ENCODE measurements at regions not wholly inside any gene's neighbourhood (a gene's known extent, or its start where the extent isn't known, plus 50 kb on each side); places are given as distances from the start of the nearest gene placed in this dataset.
A peak's percentile ranks its signal among the peaks of the same experiment; 100 is the strongest.
"Not testable (repeated sequence)": the region's sequence is repeated elsewhere in the genome, so short reads cannot be mapped to it uniquely, and the experiment has no call there.

DNA sequence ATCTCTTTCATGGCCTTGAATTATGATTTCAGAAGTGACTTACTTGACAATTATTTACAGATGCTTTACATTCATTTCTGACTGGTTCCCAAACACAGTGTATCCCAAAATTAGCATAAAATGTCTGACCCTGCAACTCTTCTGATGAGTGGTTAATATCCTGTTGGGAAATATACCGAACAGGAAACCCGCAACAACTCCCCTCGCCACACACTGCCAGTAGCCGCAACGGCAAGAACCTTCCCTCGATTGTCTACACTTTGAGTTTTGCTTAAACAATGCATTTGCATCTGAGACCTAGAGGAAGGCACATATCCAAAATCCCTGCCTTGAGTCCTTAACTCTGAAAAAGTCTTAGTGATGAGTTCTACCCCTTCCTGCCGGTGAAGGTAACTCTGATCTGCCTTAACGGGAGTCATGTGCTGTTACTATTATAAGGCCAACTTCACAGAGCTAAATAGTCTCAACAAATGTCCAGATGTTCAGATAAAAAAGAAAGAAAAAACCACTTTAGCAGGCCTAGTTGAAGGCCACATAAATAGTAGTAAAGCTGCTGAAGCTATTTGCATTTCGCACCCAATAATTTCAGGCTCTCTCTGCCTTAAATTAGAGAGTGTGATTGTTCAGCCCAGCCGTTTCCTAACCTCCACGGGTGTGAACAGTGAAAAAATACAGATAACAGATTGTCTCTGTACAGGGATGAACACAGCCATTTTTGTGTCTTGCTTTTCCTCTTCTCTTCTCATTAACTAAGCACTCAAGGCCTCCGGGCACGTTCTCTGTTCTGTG is 321.1 kb downstream of the HS3ST3B1 start:
- DNase-seq (ENCODE audit: low spot score), result no peak

DNA sequence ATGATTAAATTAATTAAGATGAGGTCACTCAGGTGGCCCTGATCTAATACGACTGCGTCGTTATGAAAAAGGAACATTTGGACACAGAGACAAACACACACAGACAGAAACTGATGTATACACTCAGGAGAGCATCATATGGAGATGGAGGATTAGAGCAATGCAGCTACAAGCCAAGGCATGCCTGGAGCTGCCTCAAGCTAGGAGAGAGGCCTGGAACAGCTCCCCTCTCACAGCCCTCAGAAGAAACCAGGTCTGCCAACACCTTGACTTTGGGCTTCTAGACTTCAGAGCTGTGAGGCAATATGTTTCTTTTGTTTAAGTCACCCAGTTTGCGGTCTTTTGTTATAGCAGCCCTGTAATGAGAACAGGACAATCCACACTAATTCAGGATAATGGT is 318.9 kb downstream of the HS3ST3B1 start:
- DNase-seq (ENCODE audit: low spot score), result no peak

DNA sequence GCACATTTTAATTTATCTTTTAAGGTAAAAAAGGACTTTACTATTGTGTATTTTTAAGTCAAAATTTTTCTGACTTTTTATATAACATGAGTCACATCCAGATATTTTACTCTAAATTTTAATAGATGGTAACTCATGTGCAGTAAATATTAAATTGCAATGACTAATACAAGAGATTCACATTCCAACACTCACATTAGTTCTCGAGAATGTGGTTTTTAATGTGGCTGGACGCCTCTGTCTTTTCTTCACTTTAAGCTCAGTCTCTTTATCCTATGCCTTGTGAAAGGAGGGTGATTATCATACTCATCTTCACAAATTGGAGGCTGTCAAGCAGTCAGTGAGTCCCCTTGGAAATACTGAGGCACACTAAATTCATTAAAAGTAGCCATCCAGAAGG is 315.6 kb downstream of the HS3ST3B1 start:
- no peak for DNase-seq (ENCODE audit: low spot score)

DNA sequence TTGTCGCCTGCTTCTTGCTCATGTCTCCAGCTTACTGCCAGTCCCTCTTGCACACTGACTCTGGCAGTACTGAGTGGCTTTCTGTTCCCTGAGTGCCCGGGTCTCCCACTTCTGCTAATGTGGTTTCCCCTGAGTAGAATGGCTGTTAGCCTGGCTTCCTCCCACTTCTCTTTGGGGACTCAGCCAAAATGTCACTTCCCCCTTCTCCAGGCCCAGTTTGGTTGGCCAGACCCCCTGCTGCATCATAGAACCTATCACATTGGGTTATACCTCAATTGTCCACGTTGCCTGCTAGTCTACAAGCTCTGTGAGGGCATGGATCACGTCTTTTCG is 304.4 kb downstream of the HS3ST3B1 start:
- peak; percentile 81 for DNase-seq (ENCODE audit: low spot score)

DNA sequence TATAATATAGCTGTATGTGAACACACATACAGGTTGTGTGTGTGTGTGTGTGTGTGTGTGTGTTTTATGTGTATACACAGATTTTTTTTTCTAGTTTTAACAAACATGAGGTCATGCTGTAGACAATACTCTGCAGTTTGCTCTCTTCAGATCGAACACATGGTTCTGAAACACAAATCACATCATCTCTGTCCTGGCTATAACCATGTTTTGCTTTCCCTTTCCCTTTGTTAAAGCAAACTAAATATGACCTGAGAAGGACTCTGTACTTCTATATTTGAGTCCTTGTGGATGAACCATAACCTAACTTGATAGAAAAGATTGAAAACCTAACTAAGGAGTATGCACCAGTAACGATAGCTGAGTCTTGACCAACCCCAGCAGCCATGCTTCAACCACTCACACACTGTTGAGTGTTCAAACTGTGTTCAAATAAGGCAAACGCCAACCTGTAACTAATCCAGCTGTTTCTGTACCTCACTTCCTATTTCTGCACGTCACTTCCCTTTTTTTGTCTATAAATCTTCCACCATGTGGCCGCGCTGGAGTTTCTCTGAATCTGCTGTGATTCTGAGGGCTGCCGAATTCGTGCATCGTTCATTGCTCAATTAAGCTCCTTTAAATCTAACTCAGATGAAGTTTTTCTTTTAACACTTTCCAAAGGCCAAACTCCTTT is 303.8 kb downstream of the HS3ST3B1 start:
- DNase-seq (ENCODE audit: low spot score), result no peak

DNA sequence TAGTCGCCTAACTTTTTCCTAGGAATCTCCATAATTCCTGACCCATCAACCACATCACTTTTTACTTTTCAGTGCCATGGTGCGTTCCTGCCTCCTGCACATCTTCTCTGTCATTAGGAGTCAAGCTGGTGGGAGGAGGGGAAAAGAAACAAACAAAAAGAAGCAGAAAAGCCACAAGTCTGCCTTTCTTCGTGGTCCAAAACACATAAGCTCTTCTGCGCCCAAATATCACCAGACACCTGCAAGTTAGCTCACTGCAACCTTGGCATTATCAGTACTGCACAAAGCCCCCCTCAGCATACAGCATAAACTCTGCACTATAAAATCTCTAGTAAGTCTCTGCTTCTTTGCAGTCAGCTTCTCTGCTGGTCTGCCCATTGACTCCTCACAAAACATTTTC is 295.3 kb downstream of the HS3ST3B1 start:
- no peak for DNase-seq (ENCODE audit: low spot score)

DNA sequence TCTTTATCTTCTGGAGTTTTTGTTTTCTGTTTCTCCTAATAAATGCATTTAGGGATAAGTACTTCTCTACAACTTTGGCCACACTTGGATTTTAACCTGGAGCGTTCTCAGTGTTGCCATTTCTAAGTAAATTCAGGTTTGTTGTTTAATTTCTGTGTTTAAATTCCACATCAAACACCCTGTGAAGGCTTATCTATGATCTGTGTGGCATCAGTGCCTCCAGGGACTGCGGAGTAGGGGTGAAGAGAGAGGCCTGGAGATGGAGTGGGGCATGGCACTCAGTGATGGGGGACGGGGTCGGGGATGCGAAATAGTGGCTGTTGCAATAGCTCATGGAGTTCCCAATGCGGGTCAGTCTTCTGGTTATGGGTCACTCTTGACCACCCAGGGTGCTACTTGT is 294.8 kb downstream of the HS3ST3B1 start:
- DNase-seq (ENCODE audit: low spot score), result no peak

DNA sequence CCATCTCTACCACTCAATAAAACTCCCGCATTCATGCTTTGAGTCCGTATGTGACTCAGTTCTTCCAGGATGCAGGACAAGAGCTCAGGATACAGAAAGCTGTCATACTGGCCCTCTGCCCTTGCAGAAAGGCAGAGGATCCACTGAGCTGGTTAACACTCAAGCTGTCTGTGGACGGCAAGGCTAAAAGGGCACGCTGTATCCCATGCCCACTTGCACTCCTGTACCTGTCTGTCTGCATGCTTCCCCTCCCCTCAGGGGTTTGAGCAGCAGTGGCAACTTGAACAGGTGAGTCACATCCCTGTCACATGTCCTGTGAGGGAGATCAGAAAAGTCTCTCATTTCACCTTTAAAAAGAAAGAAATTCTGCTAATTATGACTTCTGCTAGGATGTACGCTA is 293.8 kb downstream of the HS3ST3B1 start:
- DNase-seq (ENCODE audit: low spot score), result no peak

DNA sequence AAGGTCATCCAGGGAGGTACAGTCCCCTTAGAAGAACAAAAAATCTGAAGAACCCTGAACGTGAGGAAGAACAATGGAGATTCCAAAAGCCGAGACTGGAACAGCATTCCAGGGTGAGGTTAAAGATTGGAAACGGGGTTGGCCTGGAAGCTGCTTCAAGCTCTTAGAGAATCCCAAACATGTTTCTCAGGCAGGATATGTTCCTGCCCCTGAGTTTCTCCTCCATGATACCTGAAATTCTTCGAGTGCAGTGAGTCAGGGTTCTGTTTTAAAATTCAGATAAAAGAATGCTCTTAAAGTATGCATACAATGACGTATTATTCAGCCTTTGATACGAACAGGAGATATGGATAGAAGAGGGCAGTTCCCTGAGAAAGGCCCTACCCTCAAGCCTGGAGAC is 293.1 kb downstream of the HS3ST3B1 start:
- no peak for DNase-seq (ENCODE audit: low spot score)

DNA sequence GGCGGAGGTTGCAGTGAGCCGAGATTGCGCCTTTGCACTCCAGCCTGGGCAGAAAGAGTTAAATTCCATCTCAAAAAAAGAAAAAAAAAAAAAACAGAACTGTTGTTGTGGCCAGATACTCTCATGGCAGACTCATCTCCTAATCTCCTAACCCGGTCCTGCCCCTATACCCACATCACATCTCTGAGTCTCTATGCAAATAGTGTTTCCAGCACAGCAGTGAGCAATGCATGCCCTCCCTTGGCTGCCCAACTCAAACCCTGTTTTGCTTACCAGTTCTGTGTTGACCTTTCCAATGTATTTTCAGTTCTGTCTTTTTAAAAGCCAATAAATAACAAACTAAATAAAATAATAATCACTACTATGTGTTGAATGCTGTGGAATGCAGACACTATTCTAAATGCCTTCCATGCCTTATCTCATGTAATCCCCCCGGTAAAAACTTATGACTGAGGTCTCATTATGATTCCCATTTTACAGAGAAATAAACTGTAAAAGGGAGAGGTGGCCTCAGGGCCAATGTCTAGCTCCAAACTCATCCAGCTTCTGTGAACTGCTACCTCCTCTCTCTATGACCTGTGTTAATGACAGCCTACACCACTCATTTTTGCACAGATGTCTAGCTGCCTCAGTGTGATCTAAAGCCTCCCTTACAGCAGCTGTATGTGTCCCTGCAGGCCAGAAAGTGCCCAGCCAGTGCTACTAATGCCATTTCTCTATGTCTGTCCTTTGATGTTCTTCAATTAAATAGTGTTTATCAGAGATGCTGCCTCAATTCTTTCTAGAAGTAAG is 289.8 kb downstream of the HS3ST3B1 start:
- no peak for DNase-seq (ENCODE audit: low spot score)

DNA sequence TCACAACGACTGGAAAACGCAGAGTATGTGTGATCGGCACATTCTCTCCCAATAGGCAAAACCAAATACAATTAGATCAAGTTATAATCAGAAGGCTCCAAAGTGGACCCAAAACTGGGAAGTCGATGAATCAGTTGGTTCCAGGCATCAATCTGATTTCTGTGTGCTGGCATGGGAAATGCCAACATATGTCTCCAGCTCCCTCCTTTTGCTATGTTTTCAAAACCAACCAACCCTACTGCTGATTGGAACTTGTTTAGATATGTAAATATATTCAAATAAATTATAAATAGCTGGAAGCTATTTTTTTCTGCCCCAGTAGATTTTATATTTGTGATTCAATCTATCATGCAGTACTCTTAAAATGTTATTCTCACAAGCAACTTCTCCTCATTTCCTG is 284.2 kb downstream of the HS3ST3B1 start:
- no peak for DNase-seq (ENCODE audit: low spot score)

DNA sequence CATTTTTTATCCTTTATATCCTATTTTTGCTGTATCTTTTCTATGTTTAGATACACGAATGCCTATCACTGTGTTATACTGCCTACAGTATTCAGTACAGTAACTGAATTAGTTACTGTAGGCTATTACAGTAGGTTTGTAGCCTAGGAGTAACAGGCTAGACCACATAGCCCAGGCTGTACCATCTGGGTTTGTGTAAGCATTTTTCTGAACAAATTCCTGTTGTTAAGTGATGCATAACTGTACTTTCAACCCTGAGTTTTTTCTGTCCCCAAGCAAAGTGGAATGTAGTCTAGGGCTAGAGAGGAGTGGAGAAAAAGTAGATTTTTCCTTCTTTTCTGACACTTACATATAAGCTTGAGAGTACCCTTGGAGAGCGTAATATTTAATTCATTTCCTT is 282.1 kb downstream of the HS3ST3B1 start:
- no peak for DNase-seq (ENCODE audit: low spot score)

DNA sequence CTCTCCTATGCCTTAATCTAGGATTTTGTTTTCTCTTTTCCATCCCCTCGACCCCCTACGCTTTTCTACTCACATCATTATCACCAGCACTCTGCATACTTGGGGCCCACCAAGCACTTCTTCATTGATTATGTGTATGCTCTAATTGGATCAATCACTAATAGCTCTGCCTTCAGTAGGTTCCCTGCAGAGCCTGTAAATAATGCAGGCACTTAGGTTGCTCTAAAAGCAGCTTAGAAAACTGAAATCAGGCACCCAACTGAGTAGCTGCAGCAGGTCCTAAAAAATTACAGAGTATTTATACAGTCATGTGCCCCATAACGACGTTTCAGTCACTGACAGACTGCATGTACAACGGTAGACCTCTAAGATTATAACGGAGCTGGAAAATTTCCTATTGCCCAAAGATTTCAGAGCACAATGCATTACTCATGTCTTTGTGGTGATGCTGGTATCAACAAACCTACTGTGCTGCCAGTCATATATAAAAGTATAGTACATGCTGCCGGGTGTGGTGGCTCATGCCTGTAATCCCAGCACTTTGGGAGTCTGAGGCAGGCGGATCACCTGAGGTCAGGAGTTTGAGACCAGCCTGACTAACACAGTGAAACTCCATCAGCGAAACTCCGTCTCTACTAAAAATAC is 280.4 kb downstream of the HS3ST3B1 start:
- DNase-seq (ENCODE audit: low spot score), result no peak

DNA sequence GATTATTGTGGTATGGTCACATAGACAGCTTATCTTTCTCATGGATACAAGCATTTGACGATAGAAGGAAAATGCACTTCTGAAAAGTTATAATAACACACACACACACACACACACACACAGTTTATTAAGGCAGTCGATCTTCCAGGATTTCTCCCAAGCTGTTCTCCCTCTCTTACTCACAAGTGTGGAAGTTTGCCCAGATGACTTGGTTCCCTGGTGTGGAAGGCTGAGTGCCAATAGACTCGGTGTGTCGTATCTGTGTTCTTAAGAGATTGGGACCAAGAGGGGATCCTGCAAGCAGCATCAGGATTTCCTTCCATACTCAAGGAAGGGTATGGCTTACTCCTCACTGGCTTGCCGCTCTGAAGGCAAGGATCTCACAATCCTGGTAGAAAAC is 279.6 kb downstream of the HS3ST3B1 start:
- no peak for DNase-seq (ENCODE audit: low spot score)

DNA sequence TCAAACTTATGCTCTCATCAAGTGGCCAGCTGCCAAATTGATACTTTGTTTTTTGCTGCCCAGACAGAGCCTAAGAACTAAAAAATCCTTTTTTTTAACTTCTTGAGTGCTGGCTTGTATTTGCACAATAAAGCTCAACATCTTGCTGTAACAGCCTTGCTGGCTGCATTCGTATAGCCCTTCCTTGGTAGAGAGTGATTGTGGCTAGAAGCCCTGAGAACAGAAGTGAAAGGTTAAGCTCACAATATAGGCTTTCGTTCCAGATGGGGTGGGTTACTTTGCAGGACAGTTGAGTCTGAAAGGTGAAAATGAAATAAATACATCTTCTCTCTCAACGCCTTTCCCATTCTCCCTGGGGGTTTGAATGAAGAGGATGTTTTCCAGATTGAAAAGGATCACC is 278.8 kb downstream of the HS3ST3B1 start:
- DNase-seq (ENCODE audit: low spot score), result no peak

DNA sequence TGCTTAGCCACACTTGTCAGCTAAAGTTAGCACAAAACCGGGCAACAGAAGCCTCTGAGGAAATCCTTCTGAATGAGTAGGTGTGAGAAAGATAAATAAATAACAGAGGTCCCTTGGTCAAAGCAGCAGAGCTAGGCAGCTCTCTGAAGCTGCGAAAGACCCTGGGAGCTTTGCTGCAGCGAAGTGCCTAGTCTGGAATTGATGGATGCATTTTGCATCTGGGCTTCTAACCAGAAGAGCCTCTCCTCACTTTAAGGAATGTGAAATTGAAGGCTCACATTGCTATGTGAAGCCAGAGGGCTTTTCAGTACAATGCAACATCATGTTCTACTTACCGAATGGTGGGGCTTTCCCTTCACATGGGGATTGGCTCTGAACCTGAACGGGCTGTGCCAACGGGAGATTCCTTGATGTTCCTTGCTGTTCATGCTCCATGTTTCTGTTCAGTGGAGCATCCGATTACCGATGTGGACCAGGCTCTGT is 274.6 kb downstream of the HS3ST3B1 start:
- no peak for DNase-seq (ENCODE audit: low spot score)

DNA sequence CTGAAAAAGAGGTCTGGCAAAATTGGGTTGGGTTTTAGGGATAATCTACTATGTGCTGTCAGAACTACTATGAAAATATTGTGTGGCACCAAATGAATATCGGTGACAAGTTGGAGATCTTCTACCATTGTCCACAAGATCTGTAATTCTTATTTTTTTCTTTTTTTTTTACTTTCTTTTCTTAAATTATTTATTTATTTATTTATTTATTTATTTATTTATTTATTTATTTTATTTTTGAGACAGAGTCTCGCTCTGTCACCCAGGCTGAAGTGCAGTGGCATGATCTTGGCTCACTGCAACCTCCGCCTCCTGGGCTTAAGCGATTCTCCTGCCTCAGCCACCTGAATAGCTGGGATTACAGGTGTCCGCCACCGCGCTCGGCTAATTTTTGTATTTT is 259.4 kb downstream of the HS3ST3B1 start:
- not testable (repeated sequence) for DNase-seq (ENCODE audit: low spot score)

DNA sequence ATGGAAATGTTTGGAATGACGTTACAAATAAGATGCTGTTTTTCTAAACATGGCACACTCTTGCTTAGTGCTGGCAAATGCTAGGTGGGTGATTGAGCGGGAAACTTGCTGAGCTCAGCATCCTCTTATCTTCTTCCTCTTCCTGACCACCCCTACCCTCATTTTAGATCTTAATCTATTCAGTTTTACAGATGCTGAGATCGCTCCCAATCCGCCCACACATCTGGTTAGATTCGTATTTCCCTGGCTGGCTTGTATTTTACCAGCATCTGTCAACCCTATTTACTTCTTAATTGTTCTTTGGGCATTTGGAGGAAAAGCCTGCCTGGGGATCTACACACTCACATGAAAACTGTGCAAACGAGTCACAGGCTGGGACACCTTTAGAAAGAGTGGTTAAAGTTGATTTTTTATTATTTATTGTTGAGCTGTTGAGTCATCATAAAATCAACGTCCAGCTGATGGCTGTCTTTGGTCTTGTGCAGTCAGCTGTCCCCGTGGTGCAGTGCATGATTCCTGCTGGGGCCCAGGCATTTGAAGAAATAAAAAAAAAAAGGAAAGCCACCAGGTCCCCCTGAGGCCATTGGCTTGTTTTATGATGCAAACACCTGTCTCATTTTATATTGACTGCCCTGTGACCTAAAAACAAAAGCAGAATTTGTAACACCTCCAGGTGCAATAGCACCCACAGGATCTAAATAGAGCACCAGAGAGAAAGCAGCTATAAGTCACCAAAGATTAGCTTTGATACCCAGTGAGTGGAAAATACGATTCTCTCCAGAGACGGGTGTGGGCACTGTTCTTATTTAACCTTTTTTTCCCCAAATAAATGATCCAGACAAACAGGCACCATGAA is 258.6 kb downstream of the HS3ST3B1 start:
- DNase-seq (ENCODE audit: low spot score), result no peak

DNA sequence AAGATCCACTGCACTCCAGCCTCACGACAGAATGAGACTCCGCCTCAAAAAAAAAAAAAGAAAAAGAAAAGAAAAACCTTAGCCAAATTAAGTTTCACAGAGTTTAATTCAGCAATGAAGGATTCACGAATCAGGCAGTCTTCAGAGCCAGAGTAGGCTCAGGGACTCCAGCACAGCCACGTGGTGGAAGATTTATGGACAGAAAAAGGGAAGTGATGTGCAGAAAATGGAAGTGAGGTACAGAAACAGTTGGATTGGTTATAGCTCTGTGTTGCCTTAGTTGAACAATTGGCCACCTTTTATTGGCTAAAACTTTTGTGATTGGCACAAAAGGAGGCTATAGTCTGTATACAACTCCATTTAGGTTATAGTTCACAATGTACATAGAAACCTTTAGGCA is 256.6 kb downstream of the HS3ST3B1 start:
- peak; percentile 9 for DNase-seq (ENCODE audit: low spot score)

DNA sequence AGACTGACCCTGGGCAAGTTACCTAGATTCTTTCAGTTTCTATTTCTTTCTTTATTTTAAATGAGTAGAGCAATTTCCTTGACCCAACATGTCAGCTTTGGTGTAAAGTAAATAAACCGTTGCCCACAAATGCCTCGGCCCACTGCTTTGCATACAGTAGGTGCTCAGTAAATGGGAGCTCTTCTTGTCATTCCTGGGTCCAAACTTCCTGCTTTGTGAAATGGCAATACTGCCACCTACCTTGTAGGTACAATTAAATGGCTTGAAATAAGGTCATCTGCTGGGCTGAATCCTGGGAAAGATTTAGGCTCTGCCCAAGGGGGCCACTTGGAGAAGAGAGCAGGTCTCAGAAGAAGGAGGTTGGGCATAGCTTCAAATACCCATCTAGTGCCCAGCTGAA is 253.0 kb downstream of the HS3ST3B1 start:
- no peak for DNase-seq (ENCODE audit: low spot score)

DNA sequence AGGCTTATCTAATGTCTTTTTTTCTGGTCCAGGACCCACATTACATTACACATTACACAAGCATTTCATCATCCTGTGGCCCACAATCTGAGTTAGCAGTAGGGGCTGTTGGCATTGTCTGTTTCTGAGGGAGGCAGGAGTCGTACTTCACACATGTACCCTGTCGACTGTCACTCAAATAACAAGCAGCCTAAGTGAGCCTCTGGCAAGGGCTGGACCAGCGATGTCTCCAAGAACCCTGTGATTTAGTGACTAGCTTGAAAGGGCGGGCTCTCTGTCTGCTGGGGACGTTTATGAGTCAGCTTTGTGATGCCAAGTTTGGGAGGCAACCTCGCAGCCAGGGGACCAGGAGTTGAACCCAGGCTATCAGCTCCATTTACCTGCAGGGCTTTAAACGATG is 251.4 kb downstream of the HS3ST3B1 start:
- DNase-seq (ENCODE audit: low spot score), result no peak

DNA sequence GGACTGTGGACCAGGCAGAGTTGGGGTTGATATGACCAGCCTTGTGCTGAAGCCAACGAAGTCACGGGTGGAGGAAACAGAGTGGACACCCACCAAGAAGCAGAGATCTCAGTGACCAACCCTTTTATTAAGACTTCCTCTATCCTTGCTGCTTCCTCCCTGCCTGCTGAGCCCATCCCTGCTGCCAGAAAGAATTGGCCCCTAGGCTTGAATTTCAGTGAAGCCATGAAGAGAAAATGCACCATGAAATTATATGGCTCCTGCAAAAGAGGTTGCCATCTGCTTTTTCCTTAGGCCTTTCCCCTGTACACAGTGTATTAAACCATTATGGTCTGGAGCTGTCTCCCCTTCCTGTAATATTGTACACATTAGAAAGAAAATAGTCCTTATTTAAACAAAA is 246.7 kb downstream of the HS3ST3B1 start:
- DNase-seq (ENCODE audit: low spot score), result no peak
